PC-3 (cell line): ENCODE measurements at regions not wholly inside any gene's neighbourhood (a gene's known extent, or its start where the extent isn't known, plus 50 kb on each side); places are given as distances from the start of the nearest gene placed in this dataset.
A peak's percentile ranks its signal among the peaks of the same experiment; 100 is the strongest.

Experiments used
- ATAC-seq: fragments of 200-7000 bp; cut with Tn5 transposase; 2 replicates; pipeline ENCODE4 v1.9.1; 2020; ENCODE audit warnings: mild to moderate bottlenecking, moderate library complexity
- BruUV-seq: library from RNA; stranded (reverse); fragments of 400-500 nt; replicated peaks from 2 replicates; lab custom pipeline; 2021; lab: Mats Ljungman, UMichigan
- CTCF ChIA-PET: fragments of 300-600 bp; sonication (Branson Sonifier 250); formaldehyde crosslinking; loops from one replicate; lab custom pipeline; 2022; ENCODE audit warnings: antibody characterized with exemption; lab: Charles Lee
- POLR2A ChIA-PET: fragments of 300-600 bp; sonication (Branson Sonifier 250); formaldehyde crosslinking; loops from one replicate; lab custom pipeline; 2022; ENCODE audit warnings: antibody characterized with exemption; ENCODE audit not compliant: unreplicated experiment; lab: Charles Lee
- DNase-seq: peaks from one replicate; pipeline ENCODE4 v3.0.0-alpha.2; 2015
- H2AFZ ChIP-seq: fragments of 300-600 bp; sonication (generic); 2 replicates; pipeline ENCODE4 v1.6.0; 2016; ENCODE audit warnings: antibody characterized with exemption, low read length
- H3F3A ChIP-seq: fragments of 300-600 bp; sonication (generic); one replicate; pipeline ENCODE4 v1.6.0; 2017; ENCODE audit warnings: antibody characterized with exemption, low read length, control low read depth, mild to moderate bottlenecking; ENCODE audit not compliant: unreplicated experiment
- H3K27ac ChIP-seq: fragments of 300-600 bp; sonication (generic); 2 replicates; pipeline ENCODE4 v1.5.1; 2016; ENCODE audit warnings: mild to moderate bottlenecking, low read length
- H3K27me3 ChIP-seq: fragments of 300-600 bp; sonication (generic); 2 replicates; pipeline ENCODE4 v1.6.1; 2016; ENCODE audit warnings: low read length, mixed read lengths
- H3K36me3 ChIP-seq: fragments of 300-600 bp; sonication (generic); 2 replicates; pipeline ENCODE4 v1.6.1; 2016; ENCODE audit warnings: low read depth, mixed run types, low read length, mixed read lengths
- H3K4me1 ChIP-seq: fragments of 300-600 bp; sonication (generic); 2 replicates; pipeline ENCODE4 v1.5.1; 2016; ENCODE audit warnings: low read length; ENCODE audit not compliant: insufficient read depth
- H3K4me2 ChIP-seq: fragments of 300-600 bp; sonication (generic); 2 replicates; pipeline ENCODE4 v1.6.0; 2016; ENCODE audit warnings: low read length
- H3K4me3 ChIP-seq: fragments of 300-600 bp; sonication (generic); 2 replicates; pipeline ENCODE4 v1.5.1; 2016; ENCODE audit warnings: mild to moderate bottlenecking, low read length, mixed read lengths
- H3K79me2 ChIP-seq: fragments of 300-600 bp; sonication (generic); 2 replicates; pipeline ENCODE4 v1.6.1; 2017; ENCODE audit warnings: low read length, mixed read lengths
- H3K9ac ChIP-seq: fragments of 300-600 bp; sonication (generic); 2 replicates; pipeline ENCODE4 v1.6.0; 2016; ENCODE audit warnings: mild to moderate bottlenecking, low read length
- H3K9me2 ChIP-seq: fragments of 300-600 bp; sonication (generic); replicated peaks from 2 replicates; pipeline ENCODE4 v1.6.1; 2016; ENCODE audit warnings: mixed run types, low read length, mixed read lengths
- H3K9me3 ChIP-seq: fragments of 300-600 bp; sonication (generic); 2 replicates; pipeline ENCODE4 v1.6.1; 2016; ENCODE audit warnings: low read length, mixed read lengths
- H4K20me1 ChIP-seq: fragments of 300-600 bp; sonication (generic); 2 replicates; pipeline ENCODE4 v1.6.1; 2016; ENCODE audit warnings: low read length, mixed read lengths
- CTCF ChIP-seq: fragments of 300-600 bp; sonication (generic); conservative IDR thresholded peaks from 2 replicates; pipeline ENCODE4 v1.5.1; 2017; ENCODE audit warnings: antibody characterized with exemption, low read depth, mild to moderate bottlenecking, low read length
- EZH2 ChIP-seq: fragments of 300-600 bp; sonication (generic); IDR thresholded peaks from one replicate; pipeline ENCODE4 v1.6.1; 2017; ENCODE audit warnings: antibody characterized with exemption, mild to moderate bottlenecking, low read length; ENCODE audit not compliant: unreplicated experiment
- EZH2phosphoT487 ChIP-seq: fragments of 300-600 bp; sonication (generic); IDR thresholded peaks from 2 replicates; pipeline ENCODE4 v1.6.1; 2018; ENCODE audit warnings: mild to moderate bottlenecking, antibody characterized with exemption, low read length, borderline replicate concordance
- intact Hi-C: fragments of 100-400 bp; cut with micrococcal nuclease; formaldehyde crosslinking; loops from 2 replicates; pipeline ENCODE4 v1.9.0; 2023

DNA sequence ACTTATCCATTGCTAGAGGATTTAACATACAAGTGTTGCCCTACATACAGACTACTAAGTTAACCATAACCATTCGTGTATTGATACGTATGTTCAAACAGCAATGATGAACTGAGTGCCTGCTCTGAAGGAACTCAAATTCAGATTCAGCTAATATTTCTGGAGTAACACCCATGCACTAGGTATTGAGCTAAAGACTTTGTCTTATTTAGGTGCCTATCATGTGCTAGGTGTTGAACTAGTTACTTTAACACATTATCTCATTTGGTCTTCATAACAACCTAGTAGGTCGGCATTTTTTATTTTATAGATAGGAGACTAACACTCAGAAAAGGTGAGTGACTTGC lies 160.0 kb downstream of the LTN1 start:
- no peaks in the 10 kb centered on the region for H3K9me2 ChIP-seq
- H4K20me1 ChIP-seq = no peaks in the 10 kb centered on the region
- H3K27ac ChIP-seq = peak overlapping the region; percentile 27
- no peak for DNase-seq
- no peaks in the 10 kb centered on the region for H3K79me2 ChIP-seq
- TF ChIP-seq CTCF (no peak), EZH2 (no peak), EZH2phosphoT487 (no peak)
- H3K4me2 ChIP-seq = peak overlapping the region; percentile 23
- no peak overlapping the region for H2AFZ ChIP-seq
- no TSS peak for BruUV-seq
- CTCF ChIA-PET = no interaction called here
- no peak for ATAC-seq
- H3F3A ChIP-seq = peaks cover 4% of the 10 kb centered on the region
- no peaks in the 10 kb centered on the region for H3K9me3 ChIP-seq
- POLR2A ChIA-PET = interaction anchor here (0.5 to 0.6 kb wide), 2 partner anchors 27 to 160 kb away, joined by 3 read pairs; partner anchors contain the start of gene LTN1
- H3K27me3 ChIP-seq = no peaks in the 10 kb centered on the region
- no peaks in the 10 kb centered on the region for H3K36me3 ChIP-seq
- no peak overlapping the region for H3K9ac ChIP-seq
- H3K4me3 ChIP-seq = no peak overlapping the region
- H3K4me1 ChIP-seq = peaks cover 31% of the 10 kb centered on the region
- intact Hi-C loops = loop anchor here (2.0 kb wide), 1 partner anchor 38 kb away; no protein-coding TSS in a partner anchor

- H3K4me3 ChIP-seq = no peak overlapping the region
- intact Hi-C loops = loop anchor here (2.0 kb wide), 1 partner anchor 37 kb away; no protein-coding TSS in a partner anchor
- no peaks in the 10 kb centered on the region for H3K36me3 ChIP-seq
- TF ChIP-seq CTCF = no peak
- no peak for TF ChIP-seq EZH2
- TF ChIP-seq EZH2phosphoT487 = no peak
- ATAC-seq (peak; percentile 94), DNase-seq (peak; percentile 83)
- peak overlapping the region; percentile 23 for H3K4me2 ChIP-seq
- no peaks in the 10 kb centered on the region for H3K79me2 ChIP-seq
- H3K9ac ChIP-seq = no peak overlapping the region
- BruUV-seq = no TSS peak
- no peaks in the 10 kb centered on the region for H4K20me1 ChIP-seq
- H2AFZ ChIP-seq = no peak overlapping the region
- H3K4me1 ChIP-seq = peaks cover 31% of the 10 kb centered on the region
- no peaks in the 10 kb centered on the region for H3K9me2 ChIP-seq
- CTCF ChIA-PET = no interaction called here
- H3K27ac ChIP-seq = peak overlapping the region; percentile 27
- no peaks in the 10 kb centered on the region for H3K27me3 ChIP-seq
- H3K9me3 ChIP-seq = no peaks in the 10 kb centered on the region
- POLR2A ChIA-PET = interaction anchor here (0.6 kb wide), 2 partner anchors 27 to 1015 kb away, joined by 3 read pairs; no protein-coding TSS in a partner anchor
- H3F3A ChIP-seq = peaks cover 4% of the 10 kb centered on the region
Observed at GRCh38 chr21:28832013-28832714, 160.5 kb downstream of the LTN1 start.

GRCh38 chr21:28828981-28829380 lies 163.7 kb downstream of the LTN1 start:
- no peak overlapping the region for H3K27ac ChIP-seq
- intact Hi-C loops = no loop called here
- H3K4me3 ChIP-seq = no peak overlapping the region
- CTCF ChIA-PET = no interaction called here
- H3K27me3 ChIP-seq = no peaks in the 10 kb centered on the region
- peaks cover 23% of the 10 kb centered on the region for H3K4me1 ChIP-seq
- DNase-seq (no peak), ATAC-seq (no peak)
- BruUV-seq = no TSS peak
- no peak overlapping the region for H3K9ac ChIP-seq
- H3K9me2 ChIP-seq = no peaks in the 10 kb centered on the region
- no peaks in the 10 kb centered on the region for H3K9me3 ChIP-seq
- POLR2A ChIA-PET = interaction anchor here (0.6 kb wide), 1 partner anchor 196 kb away, joined by 3 read pairs; the partner anchor contains the start of gene USP16
- H4K20me1 ChIP-seq = no peaks in the 10 kb centered on the region
- no peak overlapping the region for H3K4me2 ChIP-seq
- H3K79me2 ChIP-seq = no peaks in the 10 kb centered on the region
- H2AFZ ChIP-seq = no peak overlapping the region
- no peaks in the 10 kb centered on the region for H3K36me3 ChIP-seq
- peaks cover 4% of the 10 kb centered on the region for H3F3A ChIP-seq
- TF ChIP-seq EZH2 (no peak), CTCF (no peak), EZH2phosphoT487 (no peak)
